ENCODE measurements at regions not wholly inside any gene's neighbourhood (a gene's known extent, or its start where the extent isn't known, plus 50 kb on each side); places are given as distances from the start of the nearest gene placed in this dataset.

DNA sequence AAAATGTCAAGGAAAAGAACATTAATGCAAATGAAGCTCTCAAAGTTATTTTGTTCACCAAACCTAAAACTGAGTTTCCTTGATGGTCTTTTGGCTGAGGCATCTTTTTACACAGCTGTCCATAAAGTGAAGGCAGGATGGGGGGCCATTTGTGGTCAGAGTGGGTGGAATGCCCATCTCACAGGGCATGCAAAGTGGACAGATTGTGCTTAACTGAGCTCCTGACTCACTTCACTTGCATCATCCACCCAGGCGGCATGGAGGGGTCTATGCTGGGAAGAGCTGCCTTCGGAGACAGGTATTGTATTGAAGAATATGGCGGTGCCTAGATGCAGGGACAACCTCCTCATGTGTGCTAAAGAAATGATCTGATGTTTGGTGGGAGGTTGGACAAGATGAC is 905.3 kb downstream of the KCNMA1 start:
- CTCF ChIA-PET = no interaction called here
- POLR2A ChIA-PET (ENCODE audit: low non-redundant PET) = no interaction called here
- no peaks in the 10 kb centered on the region for H3K4me1 ChIP-seq (ENCODE audit: insufficient read depth, low read length, poor library complexity, severe bottlenecking)
- no TSS peak for BruUV-seq (replicated peaks)
- no peaks in the 10 kb centered on the region for H3K27me3 ChIP-seq (replicated peaks; ENCODE audit: insufficient read depth, low read depth, low read length, poor library complexity)
- no peak overlapping the region for H3K4me3 ChIP-seq (ENCODE audit: low read depth, low read length, poor library complexity, severe bottlenecking)
- DNase-seq (ENCODE audit: low spot score) = no peak
- no peaks in the 10 kb centered on the region for H3K36me3 ChIP-seq (ENCODE audit: insufficient read depth, low read length, poor library complexity, severe bottlenecking)
- no peaks in the 10 kb centered on the region for H3K9me3 ChIP-seq (ENCODE audit: low read depth, low read length, poor library complexity, severe bottlenecking)
- no peak overlapping the region for H3K27ac ChIP-seq (ENCODE audit: low read depth, low read length, poor library complexity, severe bottlenecking)
- intact Hi-C loops (cut with micrococcal nuclease; ENCODE audit: unreplicated experiment) = no loop called here
- no peak for TF ChIP-seq EZH2 (IDR thresholded peaks at IDR 0.05; ENCODE audit: borderline replicate concordance, low read depth, low read length, poor library complexity, severe bottlenecking)
- TF ChIP-seq, protein P1, sequence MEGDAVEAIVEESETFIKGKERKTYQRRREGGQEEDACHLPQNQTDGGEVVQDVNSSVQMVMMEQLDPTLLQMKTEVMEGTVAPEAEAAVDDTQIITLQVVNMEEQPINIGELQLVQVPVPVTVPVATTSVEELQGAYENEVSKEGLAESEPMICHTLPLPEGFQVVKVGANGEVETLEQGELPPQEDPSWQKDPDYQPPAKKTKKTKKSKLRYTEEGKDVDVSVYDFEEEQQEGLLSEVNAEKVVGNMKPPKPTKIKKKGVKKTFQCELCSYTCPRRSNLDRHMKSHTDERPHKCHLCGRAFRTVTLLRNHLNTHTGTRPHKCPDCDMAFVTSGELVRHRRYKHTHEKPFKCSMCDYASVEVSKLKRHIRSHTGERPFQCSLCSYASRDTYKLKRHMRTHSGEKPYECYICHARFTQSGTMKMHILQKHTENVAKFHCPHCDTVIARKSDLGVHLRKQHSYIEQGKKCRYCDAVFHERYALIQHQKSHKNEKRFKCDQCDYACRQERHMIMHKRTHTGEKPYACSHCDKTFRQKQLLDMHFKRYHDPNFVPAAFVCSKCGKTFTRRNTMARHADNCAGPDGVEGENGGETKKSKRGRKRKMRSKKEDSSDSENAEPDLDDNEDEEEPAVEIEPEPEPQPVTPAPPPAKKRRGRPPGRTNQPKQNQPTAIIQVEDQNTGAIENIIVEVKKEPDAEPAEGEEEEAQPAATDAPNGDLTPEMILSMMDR (conservative IDR thresholded peaks at IDR 0.05; ENCODE audit: low read depth, low read length) = no peak

DNA sequence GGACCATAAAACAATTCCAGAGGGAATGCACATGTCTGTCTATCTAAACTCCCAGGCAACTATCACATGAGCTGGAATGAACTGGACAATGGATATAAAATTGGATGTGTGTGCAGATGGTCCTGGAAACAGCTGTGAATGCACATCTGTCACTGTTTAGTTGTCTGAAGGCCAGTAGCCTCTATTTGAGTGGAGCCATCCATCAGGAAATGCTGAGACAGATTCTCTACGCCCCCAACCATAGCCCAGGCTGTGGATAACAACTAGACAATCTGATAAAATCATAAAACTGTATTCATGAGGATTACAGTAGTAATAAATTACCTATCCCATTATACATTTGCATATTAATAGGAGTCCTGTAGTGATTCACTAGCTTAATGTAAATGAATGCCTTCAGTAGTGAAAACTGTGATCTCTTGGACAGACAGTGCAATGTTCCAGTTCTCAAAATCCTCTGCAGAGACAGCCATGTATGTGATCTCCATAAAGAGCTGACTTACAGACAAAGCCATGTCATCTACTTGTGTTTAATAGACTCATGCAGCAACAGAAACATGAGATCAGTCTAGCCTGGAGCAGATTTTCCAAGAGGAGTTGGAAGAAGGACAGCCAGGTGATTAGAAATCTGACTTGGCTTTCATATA is 907.6 kb downstream of the KCNMA1 start:
- no peaks in the 10 kb centered on the region for H3K27me3 ChIP-seq (replicated peaks; ENCODE audit: insufficient read depth, low read depth, low read length, poor library complexity)
- intact Hi-C loops (cut with micrococcal nuclease; ENCODE audit: unreplicated experiment) = no loop called here
- no peaks in the 10 kb centered on the region for H3K9me3 ChIP-seq (ENCODE audit: low read depth, low read length, poor library complexity, severe bottlenecking)
- H3K4me3 ChIP-seq (ENCODE audit: low read depth, low read length, poor library complexity, severe bottlenecking) = no peak overlapping the region
- BruUV-seq (replicated peaks) = no TSS peak
- no peaks in the 10 kb centered on the region for H3K36me3 ChIP-seq (ENCODE audit: insufficient read depth, low read length, poor library complexity, severe bottlenecking)
- H3K4me1 ChIP-seq (ENCODE audit: insufficient read depth, low read length, poor library complexity, severe bottlenecking) = no peaks in the 10 kb centered on the region
- ChIA-PET CTCF (no interaction called here), POLR2A (ENCODE audit: low non-redundant PET) (no interaction called here)
- TF ChIP-seq EZH2 (IDR thresholded peaks at IDR 0.05; ENCODE audit: borderline replicate concordance, low read depth, low read length, poor library complexity, severe bottlenecking) = no peak
- TF ChIP-seq, protein P1 (conservative IDR thresholded peaks at IDR 0.05; ENCODE audit: low read depth, low read length) = no peak
- no peak for DNase-seq (ENCODE audit: low spot score)
- H3K27ac ChIP-seq (ENCODE audit: low read depth, low read length, poor library complexity, severe bottlenecking) = no peak overlapping the region

DNA sequence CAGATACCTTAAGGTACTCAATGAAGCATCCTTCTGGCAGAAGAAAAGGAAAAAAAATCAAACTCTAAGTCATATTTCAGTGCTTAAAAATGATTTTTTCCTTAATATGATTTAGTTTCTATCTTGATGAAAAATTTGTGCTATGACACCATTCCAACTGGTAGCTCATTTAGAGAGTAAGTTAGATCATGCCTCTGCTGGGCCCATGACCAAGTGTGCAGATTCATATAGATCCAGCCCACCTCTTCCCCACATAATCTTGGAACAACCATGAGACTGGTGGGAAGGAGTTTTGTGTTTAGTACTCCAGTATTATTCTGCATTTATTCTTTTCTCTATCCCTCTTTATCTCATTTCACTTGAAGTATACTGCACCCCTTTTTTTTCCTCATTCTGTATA is 908.3 kb downstream of the KCNMA1 start:
- no peak for DNase-seq (ENCODE audit: low spot score)
- H3K9me3 ChIP-seq (ENCODE audit: low read depth, low read length, poor library complexity, severe bottlenecking) = no peaks in the 10 kb centered on the region
- POLR2A ChIA-PET (ENCODE audit: low non-redundant PET) = no interaction called here
- H3K4me3 ChIP-seq (ENCODE audit: low read depth, low read length, poor library complexity, severe bottlenecking) = no peak overlapping the region
- no peaks in the 10 kb centered on the region for H3K4me1 ChIP-seq (ENCODE audit: insufficient read depth, low read length, poor library complexity, severe bottlenecking)
- no peak for TF ChIP-seq EZH2 (IDR thresholded peaks at IDR 0.05; ENCODE audit: borderline replicate concordance, low read depth, low read length, poor library complexity, severe bottlenecking)
- TF ChIP-seq, protein P1 (conservative IDR thresholded peaks at IDR 0.05; ENCODE audit: low read depth, low read length) = no peak
- H3K36me3 ChIP-seq (ENCODE audit: insufficient read depth, low read length, poor library complexity, severe bottlenecking) = no peaks in the 10 kb centered on the region
- no TSS peak for BruUV-seq (replicated peaks)
- CTCF ChIA-PET = no interaction called here
- intact Hi-C loops (cut with micrococcal nuclease; ENCODE audit: unreplicated experiment) = no loop called here
- H3K27me3 ChIP-seq (replicated peaks; ENCODE audit: insufficient read depth, low read depth, low read length, poor library complexity) = no peaks in the 10 kb centered on the region
- H3K27ac ChIP-seq (ENCODE audit: low read depth, low read length, poor library complexity, severe bottlenecking) = no peak overlapping the region

Data from A673 (cell line).